SK-N-SH treated with all-trans-retinoic acid at 6 μM for 48 hours (cell line): ENCODE measurements at regions not wholly inside any gene's neighbourhood (a gene's known extent, or its start where the extent isn't known, plus 50 kb on each side); places are given as distances from the start of the nearest gene placed in this dataset.

Experiments
- ARNTL ChIP-seq: fragments of 450-650 bp; formaldehyde crosslinking; IDR thresholded peaks from 2 replicates; pipeline ENCODE4 v1.5.0; 2020; ENCODE audit warnings: low read depth, mild to moderate bottlenecking, moderate library complexity, borderline replicate concordance
- CSDC2 ChIP-seq: fragments of 250-450 bp; sonication (Bioruptor Pico); IDR thresholded peaks from 2 replicates; pipeline ENCODE4 v1.5.0; 2020; ENCODE audit warnings: mild to moderate bottlenecking, moderate library complexity
- GLIS3 ChIP-seq: fragments of 250-450 bp; sonication (Bioruptor Pico); IDR thresholded peaks from 2 replicates; pipeline ENCODE4 v1.5.0; 2020; ENCODE audit warnings: mild to moderate bottlenecking, moderate library complexity
- TOX ChIP-seq: fragments of 250-450 bp; sonication (Bioruptor Pico); IDR thresholded peaks from 2 replicates; pipeline ENCODE4 v1.8.0; 2021; ENCODE audit warnings: mild to moderate bottlenecking, moderate library complexity, borderline replicate concordance
- ZFP3 ChIP-seq: fragments of 250-450 bp; sonication (Bioruptor Pico); IDR thresholded peaks from 2 replicates; pipeline ENCODE4 v1.5.0; 2020; ENCODE audit warnings: mild to moderate bottlenecking, moderate library complexity
- ZNF70 ChIP-seq: fragments of 450-650 bp; formaldehyde crosslinking; IDR thresholded peaks from 2 replicates; pipeline ENCODE4 v1.5.0; 2020; ENCODE audit warnings: mild to moderate bottlenecking, moderate library complexity
- ZNF8 ChIP-seq: fragments of 450-650 bp; formaldehyde crosslinking; IDR thresholded peaks from 2 replicates; pipeline ENCODE4 v1.5.0; 2020; ENCODE audit warnings: mild to moderate bottlenecking, moderate library complexity
- TF ChIP-seq, protein P1 (sequence below): fragments of 250-450 bp; sonication (Bioruptor Pico); IDR thresholded peaks from 2 replicates; pipeline ENCODE4 v1.5.0; 2020; ENCODE audit warnings: mild to moderate bottlenecking, moderate library complexity

DNA sequence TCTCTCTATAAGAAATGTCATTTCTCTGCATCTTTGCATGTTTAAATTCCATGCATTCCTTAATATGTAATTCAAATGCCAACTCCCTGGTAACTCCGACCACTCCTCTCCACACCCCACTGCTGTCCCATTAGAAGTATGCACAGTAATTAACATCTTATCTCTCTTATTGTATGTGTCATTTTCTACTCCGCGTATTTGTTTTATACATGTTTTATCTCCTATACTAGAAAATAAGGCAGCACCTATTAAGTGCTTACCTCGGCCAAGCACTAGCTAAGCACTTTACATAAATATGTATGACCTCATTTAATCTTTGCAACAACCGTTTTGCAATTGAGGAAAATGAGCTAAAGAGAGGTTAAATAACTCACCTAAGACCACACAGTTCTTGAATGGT lies 469.8 kb downstream of the BCAT1 start:
- TF ChIP-seq, protein P1, sequence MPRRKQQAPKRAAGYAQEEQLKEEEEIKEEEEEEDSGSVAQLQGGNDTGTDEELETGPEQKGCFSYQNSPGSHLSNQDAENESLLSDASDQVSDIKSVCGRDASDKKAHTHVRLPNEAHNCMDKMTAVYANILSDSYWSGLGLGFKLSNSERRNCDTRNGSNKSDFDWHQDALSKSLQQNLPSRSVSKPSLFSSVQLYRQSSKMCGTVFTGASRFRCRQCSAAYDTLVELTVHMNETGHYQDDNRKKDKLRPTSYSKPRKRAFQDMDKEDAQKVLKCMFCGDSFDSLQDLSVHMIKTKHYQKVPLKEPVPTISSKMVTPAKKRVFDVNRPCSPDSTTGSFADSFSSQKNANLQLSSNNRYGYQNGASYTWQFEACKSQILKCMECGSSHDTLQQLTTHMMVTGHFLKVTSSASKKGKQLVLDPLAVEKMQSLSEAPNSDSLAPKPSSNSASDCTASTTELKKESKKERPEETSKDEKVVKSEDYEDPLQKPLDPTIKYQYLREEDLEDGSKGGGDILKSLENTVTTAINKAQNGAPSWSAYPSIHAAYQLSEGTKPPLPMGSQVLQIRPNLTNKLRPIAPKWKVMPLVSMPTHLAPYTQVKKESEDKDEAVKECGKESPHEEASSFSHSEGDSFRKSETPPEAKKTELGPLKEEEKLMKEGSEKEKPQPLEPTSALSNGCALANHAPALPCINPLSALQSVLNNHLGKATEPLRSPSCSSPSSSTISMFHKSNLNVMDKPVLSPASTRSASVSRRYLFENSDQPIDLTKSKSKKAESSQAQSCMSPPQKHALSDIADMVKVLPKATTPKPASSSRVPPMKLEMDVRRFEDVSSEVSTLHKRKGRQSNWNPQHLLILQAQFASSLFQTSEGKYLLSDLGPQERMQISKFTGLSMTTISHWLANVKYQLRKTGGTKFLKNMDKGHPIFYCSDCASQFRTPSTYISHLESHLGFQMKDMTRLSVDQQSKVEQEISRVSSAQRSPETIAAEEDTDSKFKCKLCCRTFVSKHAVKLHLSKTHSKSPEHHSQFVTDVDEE (CRISPR knock-in tag): no peak
- TF ChIP-seq CSDC2 (CRISPR knock-in tag) (no peak), ZNF70 (CRISPR knock-in tag) (no peak), ZFP3 (CRISPR knock-in tag) (no peak), GLIS3 (CRISPR knock-in tag) (no peak), ARNTL (CRISPR knock-in tag) (no peak), TOX (CRISPR knock-in tag) (no peak), ZNF8 (CRISPR knock-in tag) (no peak)
